Tibial artery (tissue), 4 donors: ENCODE measurements at regions not wholly inside any gene's neighbourhood (a gene's known extent, or its start where the extent isn't known, plus 50 kb on each side); places are given as distances from the start of the nearest gene placed in this dataset.

Experiments
- DNase-seq, 2 donors: peaks; one replicate each; pipeline ENCODE4 v3.0.0-alpha.2; 2019
- H3K27ac ChIP-seq, 2 donors: fragments of 200-600 bp; sonication (generic) in 1 of 2; 1 replicate in 1 of 2; 2 replicates in 1 of 2; pipeline ENCODE4 v1.5.1; 2018 to 2019; ENCODE audit warnings: mild to moderate bottlenecking in 1 of 2
- H3K27me3 ChIP-seq, 2 donors: fragments of 200-600 bp; sonication (generic) in 1 of 2; one replicate each; pipeline versions ENCODE4 v1.5.1 to v1.6.0; 2016 to 2019
- H3K36me3 ChIP-seq, 3 donors: fragments of 200-600 bp; sonication (generic) in 2 of 3; one replicate each; pipeline ENCODE4 v1.5.1; 2016 to 2019; ENCODE audit warnings: mild to moderate bottlenecking in 2 of 3
- H3K4me1 ChIP-seq, 4 donors: fragments of 200-600 bp; sonication (generic) in 2 of 4; 1 replicate in 3 of 4; 2 replicates in 1 of 4; pipeline ENCODE4 v1.5.1; 2016 to 2019
- H3K4me3 ChIP-seq, 2 donors: fragments of 200-600 bp; sonication (generic) in 1 of 2; 1 replicate in 1 of 2; 2 replicates in 1 of 2; pipeline ENCODE4 v1.5.1; 2018 to 2019; ENCODE audit warnings: mild to moderate bottlenecking in 2 of 2
- H3K9me3 ChIP-seq, 3 donors: fragments of 200-600 bp; sonication (generic) in 1 of 3; one replicate each; pipeline ENCODE4 v1.5.1; 2016 to 2019
- CTCF ChIP-seq, 2 experiments: fragments of 200-600 bp in 1 of 2; fragments of 450-650 bp in 1 of 2; IDR thresholded peaks; one replicate each; pipeline ENCODE4 v1.5.1; 2017 to 2019; ENCODE audit warnings: antibody characterized with exemption in 2 of 2, mild to moderate bottlenecking in 1 of 2, moderate library complexity in 1 of 2
- intact Hi-C: fragments of 100-400 bp; cut with DNase I; formaldehyde crosslinking; loops from one replicate; pipeline ENCODE4 v1.15.0; 2023; ENCODE audit warnings: low total_unique reads

DNA sequence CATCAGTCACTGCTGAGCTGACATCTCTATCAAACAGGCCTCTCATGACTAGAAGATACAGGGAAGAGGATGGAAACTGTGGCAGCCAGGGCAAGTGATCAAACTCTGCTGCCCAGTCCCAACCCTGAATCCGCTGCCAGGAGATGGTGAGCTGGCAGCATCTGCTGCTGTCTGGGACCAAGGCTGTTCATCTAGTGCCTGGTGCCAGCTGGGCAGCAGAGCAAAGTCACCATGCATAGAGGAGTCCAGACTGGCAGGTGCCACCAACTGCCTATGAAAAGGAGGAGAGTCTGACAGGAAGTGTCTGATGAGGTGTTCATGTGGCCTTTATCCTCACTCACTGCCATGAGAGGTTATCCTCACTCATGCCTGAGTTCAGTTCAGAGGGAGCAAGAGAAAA lies 518.9 kb downstream of the MID1IP1 start:
- no peak overlapping the region for H3K4me3 ChIP-seq
- no peaks in the 10 kb centered on the region for H3K4me1 ChIP-seq
- H3K27me3 ChIP-seq = no peaks in the 10 kb centered on the region
- TF ChIP-seq CTCF (IDR thresholded peaks at IDR 0.05) = no peak
- intact Hi-C loops = no loop called here
- no peaks in the 10 kb centered on the region for H3K9me3 ChIP-seq
- DNase-seq = no peak
- H3K36me3 ChIP-seq = no peaks in the 10 kb centered on the region
- H3K27ac ChIP-seq = no peak overlapping the region

DNA sequence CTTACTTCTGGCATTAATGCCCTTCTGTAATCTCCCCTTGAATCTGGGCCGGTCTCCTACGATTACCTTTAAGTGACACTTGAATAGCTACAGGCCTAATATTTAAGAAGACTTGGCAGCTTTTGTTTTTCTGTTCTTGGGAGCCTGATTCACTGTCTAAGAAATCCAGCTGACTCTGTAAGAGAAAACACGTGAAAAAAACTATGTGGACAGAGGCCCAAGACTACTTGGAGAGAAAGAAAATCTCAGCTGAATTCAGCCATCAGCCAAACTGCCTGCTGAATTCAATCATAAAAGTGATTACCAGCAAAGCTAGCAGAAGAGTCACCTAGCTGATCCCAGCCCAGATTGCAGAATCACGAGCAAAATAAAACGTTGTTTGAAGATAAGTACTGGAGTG lies 521.2 kb downstream of the MID1IP1 start:
- intact Hi-C loops = no loop called here
- H3K9me3 ChIP-seq = no peaks in the 10 kb centered on the region
- TF ChIP-seq CTCF (IDR thresholded peaks at IDR 0.05) = no peak
- H3K27ac ChIP-seq = no peak overlapping the region
- no peak overlapping the region for H3K4me3 ChIP-seq
- H3K4me1 ChIP-seq = no peaks in the 10 kb centered on the region
- no peaks in the 10 kb centered on the region for H3K36me3 ChIP-seq
- H3K27me3 ChIP-seq = no peaks in the 10 kb centered on the region
- no peak for DNase-seq

- intact Hi-C loops = no loop called here
- no peak for DNase-seq
- Histone ChIP-seq H3K27ac (no peak overlapping the region), H3K9me3 (no peaks in the 10 kb centered on the region), H3K4me1 (no peaks in the 10 kb centered on the region), H3K27me3 (no peaks in the 10 kb centered on the region), H3K4me3 (no peak overlapping the region), H3K36me3 (no peaks in the 10 kb centered on the region)
- TF ChIP-seq CTCF (IDR thresholded peaks at IDR 0.05) = no peak
Observed at GRCh38 chrX:39324233-39324930, 523.1 kb downstream of the MID1IP1 start.

GRCh38 chrX:39327255-39327654 lies 526.0 kb downstream of the MID1IP1 start:
- no peak overlapping the region for H3K4me3 ChIP-seq
- no peaks in the 10 kb centered on the region for H3K36me3 ChIP-seq
- no peak for DNase-seq
- no peak overlapping the region for H3K27ac ChIP-seq
- intact Hi-C loops = no loop called here
- no peaks in the 10 kb centered on the region for H3K27me3 ChIP-seq
- H3K4me1 ChIP-seq = peaks cover 0 to 9% (median 0%) of the 10 kb centered on the region in 4 donors
- H3K9me3 ChIP-seq = no peaks in the 10 kb centered on the region
- no peak for TF ChIP-seq CTCF (IDR thresholded peaks at IDR 0.05)

DNA sequence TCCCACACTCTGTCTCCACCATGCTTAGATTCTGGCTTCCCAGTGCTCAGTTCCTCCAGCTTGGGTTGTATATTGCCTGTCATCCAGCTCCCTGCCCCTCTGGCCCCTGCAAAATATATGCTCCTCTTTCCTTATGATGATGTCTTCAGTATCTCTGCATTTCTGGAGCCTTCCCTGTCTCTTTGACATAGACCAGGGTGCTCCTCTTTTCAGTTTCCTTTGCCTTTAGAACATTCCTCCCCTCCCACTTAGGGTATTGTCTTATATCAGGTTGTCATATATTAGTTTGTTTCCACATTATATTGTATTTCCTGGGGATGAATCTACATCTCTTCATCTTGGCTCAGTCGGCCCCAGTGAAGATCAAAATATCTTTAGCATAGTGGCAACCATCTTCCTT lies 526.4 kb downstream of the MID1IP1 start:
- intact Hi-C loops = no loop called here
- no peak overlapping the region for H3K27ac ChIP-seq
- H3K4me1 ChIP-seq = peaks cover 0 to 9% (median 0%) of the 10 kb centered on the region in 4 donors
- H3K27me3 ChIP-seq = no peaks in the 10 kb centered on the region
- H3K4me3 ChIP-seq = no peak overlapping the region
- no peaks in the 10 kb centered on the region for H3K36me3 ChIP-seq
- no peaks in the 10 kb centered on the region for H3K9me3 ChIP-seq
- TF ChIP-seq CTCF (IDR thresholded peaks at IDR 0.05) = no peak
- no peak for DNase-seq

GRCh38 chrX:39328661-39329060 lies 527.4 kb downstream of the MID1IP1 start:
- no peak for DNase-seq
- Histone ChIP-seq H3K4me3 (no peak overlapping the region), H3K27ac (no peak overlapping the region), H3K36me3 (no peaks in the 10 kb centered on the region), H3K4me1 (peaks cover 0 to 17% (median 0%) of the 10 kb centered on the region in 4 donors), H3K9me3 (no peaks in the 10 kb centered on the region), H3K27me3 (no peaks in the 10 kb centered on the region)
- intact Hi-C loops = no loop called here
- TF ChIP-seq CTCF (IDR thresholded peaks at IDR 0.05) = no peak
